Right lobe of liver (tissue), 6 donors: ENCODE measurements at regions not wholly inside any gene's neighbourhood (a gene's known extent, or its start where the extent isn't known, plus 50 kb on each side); places are given as distances from the start of the nearest gene placed in this dataset.

Experiments
- ATAC-seq, 4 donors: fragments of 200-7000 bp; cut with Tn5 transposase; one replicate each; pipeline ENCODE4 v1.9.1; 2020; ENCODE audit warnings: mild to moderate bottlenecking in 4 of 4, moderate library complexity in 4 of 4
- DNase-seq, 3 donors: peaks; one replicate each; pipeline ENCODE4 v3.0.0-alpha.2; 2020
- H3K27ac ChIP-seq, 3 donors: fragments of 200-600 bp; one replicate each; pipeline ENCODE4 v1.8.0; 2022
- H3K27me3 ChIP-seq, 2 donors: fragments of 200-600 bp; one replicate each; pipeline ENCODE4 v1.8.0; 2022
- H3K36me3 ChIP-seq, 4 donors: fragments of 200-600 bp; sonication (generic) in 1 of 4; one replicate each; pipeline versions ENCODE4 v1.5.1 to v1.8.0; 2017 to 2022; ENCODE audit warnings: control low read depth in 1 of 4
- H3K4me1 ChIP-seq, 4 donors: fragments of 200-600 bp; sonication (generic) in 1 of 4; one replicate each; pipeline versions ENCODE4 v1.5.1 to v1.8.0; 2017 to 2022; ENCODE audit warnings: control low read depth in 1 of 4
- H3K4me3 ChIP-seq, 3 donors: fragments of 200-600 bp; one replicate each; pipeline ENCODE4 v1.8.0; 2022
- H3K9me3 ChIP-seq, 4 donors: fragments of 200-600 bp; sonication (generic) in 1 of 4; one replicate each; pipeline versions ENCODE4 v1.5.1 to v1.8.0; 2017 to 2022; ENCODE audit warnings: control low read depth in 1 of 4
- POLR2A ChIP-seq: fragments of 450-650 bp; IDR thresholded peaks from one replicate; pipeline ENCODE4 v1.6.1; 2017; ENCODE audit warnings: antibody characterized with exemption, mild to moderate bottlenecking
- WGBS: methylation state at CpG from one replicate; pipeline ENCODE4 v1.1.6; 2018; ENCODE audit warnings: low coverage, low lambda C conversion rate; ENCODE audit not compliant: insufficient coverage; ENCODE audit errors: missing lambda C conversion rate; 5-methylcytosine and 5-hydroxymethylcytosine counted together
- intact Hi-C, 2 donors: fragments of 100-400 bp; cut with DNase I; formaldehyde crosslinking; loops; one replicate each; pipeline versions ENCODE4 v1.11.2 to v1.14.1; 2022
- TF ChIP-seq, protein P1 (sequence below), 4 donors: fragments of 200-600 bp in 3 of 4; fragments of 450-650 bp in 1 of 4; IDR thresholded peaks; one replicate each; pipeline versions ENCODE4 v1.5.1 to v1.8.0; 2016 to 2022; ENCODE audit warnings: antibody characterized with exemption in 4 of 4, mild to moderate bottlenecking in 2 of 4
- donor health status: DM: no; HTN: yes; CAD: no.
- donor health status: DM: no; HTN: no; CAD: no.
- donor health status: DM: no; HTN: no; CAD: no.
- donor health status: DM: no; HTN: yes; CAD: no.
- donor health status: DM: no; HTN: yes; CAD: no.

DNA sequence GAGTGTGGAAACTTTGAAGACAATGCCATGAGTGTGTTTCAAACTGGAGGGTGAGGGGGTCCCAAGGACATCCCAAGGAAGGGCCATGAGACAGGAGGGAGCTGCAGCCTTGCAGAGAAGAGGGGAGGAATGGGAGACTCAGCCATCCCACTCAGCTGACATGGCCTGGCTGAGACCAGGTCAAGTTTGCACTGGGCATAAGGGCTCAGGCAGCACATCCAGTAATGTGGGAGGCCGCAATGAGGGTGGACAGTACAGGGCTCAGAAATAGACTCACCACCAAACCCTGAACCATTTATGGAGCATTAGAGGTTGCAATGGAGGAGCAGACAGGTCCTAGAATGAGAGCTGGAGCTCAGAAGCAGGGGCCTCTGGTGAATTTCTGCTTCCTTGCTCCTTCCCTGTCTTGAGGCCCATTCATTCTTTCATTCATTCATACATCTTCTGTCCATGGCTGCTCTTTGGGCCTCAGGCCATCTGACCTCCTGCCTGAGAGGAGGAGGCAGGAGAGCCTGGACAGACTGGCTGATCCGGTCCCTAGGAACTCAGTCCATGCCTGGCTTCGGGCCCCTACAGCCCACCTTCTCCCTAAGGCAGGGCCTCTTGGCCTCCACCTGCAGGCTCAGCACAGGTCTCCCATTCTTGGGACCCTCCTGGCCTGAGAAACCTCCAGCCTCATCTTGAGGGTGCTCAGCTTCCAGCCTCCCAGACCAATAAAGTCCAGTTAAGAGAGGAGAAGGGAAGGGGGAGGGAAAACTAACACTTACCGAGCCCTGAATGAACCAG lies 70.5 kb upstream of the CDH5 start:
- Histone ChIP-seq H3K36me3 (no peaks in the 10 kb centered on the region), H3K4me3 (no peak overlapping the region), H3K27me3 (no peaks in the 10 kb centered on the region), H3K4me1 (no peaks in the 10 kb centered on the region), H3K27ac (no peak overlapping the region), H3K9me3 (no peaks in the 10 kb centered on the region)
- intact Hi-C loops: no loop called here
- ATAC-seq (no peak), DNase-seq (no peak)
- WGBS: 51% methylated on average over 4 of the region's 4 CpGs
- no peak for TF ChIP-seq POLR2A
- TF ChIP-seq, protein P1, sequence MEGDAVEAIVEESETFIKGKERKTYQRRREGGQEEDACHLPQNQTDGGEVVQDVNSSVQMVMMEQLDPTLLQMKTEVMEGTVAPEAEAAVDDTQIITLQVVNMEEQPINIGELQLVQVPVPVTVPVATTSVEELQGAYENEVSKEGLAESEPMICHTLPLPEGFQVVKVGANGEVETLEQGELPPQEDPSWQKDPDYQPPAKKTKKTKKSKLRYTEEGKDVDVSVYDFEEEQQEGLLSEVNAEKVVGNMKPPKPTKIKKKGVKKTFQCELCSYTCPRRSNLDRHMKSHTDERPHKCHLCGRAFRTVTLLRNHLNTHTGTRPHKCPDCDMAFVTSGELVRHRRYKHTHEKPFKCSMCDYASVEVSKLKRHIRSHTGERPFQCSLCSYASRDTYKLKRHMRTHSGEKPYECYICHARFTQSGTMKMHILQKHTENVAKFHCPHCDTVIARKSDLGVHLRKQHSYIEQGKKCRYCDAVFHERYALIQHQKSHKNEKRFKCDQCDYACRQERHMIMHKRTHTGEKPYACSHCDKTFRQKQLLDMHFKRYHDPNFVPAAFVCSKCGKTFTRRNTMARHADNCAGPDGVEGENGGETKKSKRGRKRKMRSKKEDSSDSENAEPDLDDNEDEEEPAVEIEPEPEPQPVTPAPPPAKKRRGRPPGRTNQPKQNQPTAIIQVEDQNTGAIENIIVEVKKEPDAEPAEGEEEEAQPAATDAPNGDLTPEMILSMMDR (IDR thresholded peaks at IDR 0.05): no peak

GRCh38 chr16:66295213-66295612 lies 71.3 kb upstream of the CDH5 start:
- Histone ChIP-seq H3K27ac (no peak overlapping the region), H3K9me3 (no peaks in the 10 kb centered on the region), H3K36me3 (no peaks in the 10 kb centered on the region), H3K4me3 (no peak overlapping the region), H3K27me3 (no peaks in the 10 kb centered on the region), H3K4me1 (no peaks in the 10 kb centered on the region)
- DNase-seq (no peak), ATAC-seq (no peak)
- intact Hi-C loops: no loop called here
- no peak for TF ChIP-seq POLR2A
- TF ChIP-seq, protein P1 (IDR thresholded peaks at IDR 0.05): no peak
- WGBS: 59% methylated on average over 4 of the region's 6 CpGs

- H3K4me3 ChIP-seq: no peak overlapping the region
- WGBS: 62% methylated on average over 4 of the region's 4 CpGs
- TF ChIP-seq POLR2A: no peak
- TF ChIP-seq, protein P1 (IDR thresholded peaks at IDR 0.05): no peak
- intact Hi-C loops: no loop called here
- no peaks in the 10 kb centered on the region for H3K36me3 ChIP-seq
- H3K27me3 ChIP-seq: no peaks in the 10 kb centered on the region
- no peaks in the 10 kb centered on the region for H3K9me3 ChIP-seq
- H3K27ac ChIP-seq: no peak overlapping the region
- no peaks in the 10 kb centered on the region for H3K4me1 ChIP-seq
- ATAC-seq (no peak), DNase-seq (no peak)
Observed at GRCh38 chr16:66294507-66294906, 72.0 kb upstream of the CDH5 start.

DNA sequence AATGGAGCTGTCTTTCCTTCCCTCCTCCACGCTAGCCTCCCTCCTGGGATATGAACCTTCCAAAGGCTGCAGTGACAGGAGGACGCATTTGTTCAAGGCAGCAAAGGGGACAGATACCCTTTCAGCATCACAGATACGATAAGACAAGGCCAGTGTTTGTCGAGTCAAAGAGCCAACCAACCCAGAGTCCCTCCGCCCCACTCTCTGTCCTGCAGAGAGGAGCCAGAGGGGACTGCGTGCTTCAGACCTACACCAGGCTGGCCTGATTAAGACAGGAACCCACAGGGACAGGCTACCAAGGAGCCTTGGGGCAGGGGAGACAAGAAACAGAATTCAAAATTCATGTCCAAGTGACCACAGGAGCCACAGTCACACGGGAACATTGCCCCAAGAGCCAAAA lies 72.6 kb upstream of the CDH5 start:
- H3K4me1 ChIP-seq: no peaks in the 10 kb centered on the region
- DNase-seq: no peak
- H3K27ac ChIP-seq: no peak overlapping the region
- no peak for TF ChIP-seq POLR2A
- TF ChIP-seq, protein P1 (IDR thresholded peaks at IDR 0.05): no peak
- no peaks in the 10 kb centered on the region for H3K9me3 ChIP-seq
- no peaks in the 10 kb centered on the region for H3K36me3 ChIP-seq
- intact Hi-C loops: no loop called here
- no peaks in the 10 kb centered on the region for H3K27me3 ChIP-seq
- WGBS: 41% methylated on average over 4 of the region's 7 CpGs
- ATAC-seq: no peak
- no peak overlapping the region for H3K4me3 ChIP-seq
